Upper lobe of right lung (tissue), 1 donor: ENCODE measurements at regions not wholly inside any gene's neighbourhood (a gene's known extent, or its start where the extent isn't known, plus 50 kb on each side); places are given as distances from the start of the nearest gene placed in this dataset.

ENCODE experiments used
- ATAC-seq: fragments of 200-7000 bp; cut with Tn5 transposase; one replicate; pipeline ENCODE4 v1.9.1; 2020; ENCODE audit warnings: mild to moderate bottlenecking, moderate library complexity
- DNase-seq: peaks from one replicate; pipeline ENCODE4 v3.0.0-alpha.2; 2020
- H3K27ac ChIP-seq: fragments of 200-600 bp; one replicate; pipeline ENCODE4 v1.8.0; 2022
- H3K27me3 ChIP-seq: fragments of 200-600 bp; one replicate; pipeline ENCODE4 v1.8.0; 2022; ENCODE audit warnings: mild to moderate bottlenecking
- H3K36me3 ChIP-seq: fragments of 200-600 bp; one replicate; pipeline ENCODE4 v1.8.0; 2022
- H3K4me1 ChIP-seq: fragments of 200-600 bp; one replicate; pipeline ENCODE4 v1.8.0; 2022
- H3K4me3 ChIP-seq: fragments of 200-600 bp; one replicate; pipeline ENCODE4 v1.8.0; 2022; ENCODE audit warnings: mild to moderate bottlenecking
- H3K9me3 ChIP-seq: fragments of 200-600 bp; one replicate; pipeline ENCODE4 v1.8.0; 2022
- intact Hi-C: fragments of 100-400 bp; cut with DNase I; formaldehyde crosslinking; loops from one replicate; pipeline ENCODE4 v1.11.0; 2022
- TF ChIP-seq, protein P1 (sequence below): fragments of 200-600 bp; IDR thresholded peaks from one replicate; pipeline ENCODE4 v1.8.0; 2022; ENCODE audit warnings: antibody characterized with exemption
- donor health status: DM: no; HTN: yes; CAD: no; lungs with severe emphysema.

DNA sequence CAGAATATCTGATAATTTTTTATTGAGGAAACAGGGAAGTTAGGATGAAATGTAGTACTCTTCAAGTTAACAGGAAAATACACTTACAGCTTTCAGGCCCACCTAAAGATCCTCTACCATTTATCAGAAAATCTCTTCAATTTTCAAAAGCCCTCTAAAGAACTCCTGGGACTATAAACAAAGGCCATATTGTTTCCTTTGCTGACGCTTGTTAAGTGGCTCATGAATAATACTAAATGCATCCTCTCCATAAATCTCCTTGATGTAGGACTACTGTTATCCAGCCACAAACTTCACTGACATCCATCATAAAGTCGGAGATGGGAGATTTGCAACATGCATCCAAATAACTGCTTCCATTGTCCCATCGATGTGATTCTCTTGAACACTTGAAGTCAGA is 326.5 kb downstream of the ZIC1 start:
- H3K4me3 ChIP-seq: no peak overlapping the region
- no peaks in the 10 kb centered on the region for H3K36me3 ChIP-seq
- H3K27me3 ChIP-seq: no peaks in the 10 kb centered on the region
- intact Hi-C loops: no loop called here
- TF ChIP-seq, protein P1, sequence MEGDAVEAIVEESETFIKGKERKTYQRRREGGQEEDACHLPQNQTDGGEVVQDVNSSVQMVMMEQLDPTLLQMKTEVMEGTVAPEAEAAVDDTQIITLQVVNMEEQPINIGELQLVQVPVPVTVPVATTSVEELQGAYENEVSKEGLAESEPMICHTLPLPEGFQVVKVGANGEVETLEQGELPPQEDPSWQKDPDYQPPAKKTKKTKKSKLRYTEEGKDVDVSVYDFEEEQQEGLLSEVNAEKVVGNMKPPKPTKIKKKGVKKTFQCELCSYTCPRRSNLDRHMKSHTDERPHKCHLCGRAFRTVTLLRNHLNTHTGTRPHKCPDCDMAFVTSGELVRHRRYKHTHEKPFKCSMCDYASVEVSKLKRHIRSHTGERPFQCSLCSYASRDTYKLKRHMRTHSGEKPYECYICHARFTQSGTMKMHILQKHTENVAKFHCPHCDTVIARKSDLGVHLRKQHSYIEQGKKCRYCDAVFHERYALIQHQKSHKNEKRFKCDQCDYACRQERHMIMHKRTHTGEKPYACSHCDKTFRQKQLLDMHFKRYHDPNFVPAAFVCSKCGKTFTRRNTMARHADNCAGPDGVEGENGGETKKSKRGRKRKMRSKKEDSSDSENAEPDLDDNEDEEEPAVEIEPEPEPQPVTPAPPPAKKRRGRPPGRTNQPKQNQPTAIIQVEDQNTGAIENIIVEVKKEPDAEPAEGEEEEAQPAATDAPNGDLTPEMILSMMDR: no peak
- H3K9me3 ChIP-seq: no peaks in the 10 kb centered on the region
- H3K4me1 ChIP-seq: no peaks in the 10 kb centered on the region
- no peak overlapping the region for H3K27ac ChIP-seq
- DNase-seq (no peak), ATAC-seq (no peak)

DNA sequence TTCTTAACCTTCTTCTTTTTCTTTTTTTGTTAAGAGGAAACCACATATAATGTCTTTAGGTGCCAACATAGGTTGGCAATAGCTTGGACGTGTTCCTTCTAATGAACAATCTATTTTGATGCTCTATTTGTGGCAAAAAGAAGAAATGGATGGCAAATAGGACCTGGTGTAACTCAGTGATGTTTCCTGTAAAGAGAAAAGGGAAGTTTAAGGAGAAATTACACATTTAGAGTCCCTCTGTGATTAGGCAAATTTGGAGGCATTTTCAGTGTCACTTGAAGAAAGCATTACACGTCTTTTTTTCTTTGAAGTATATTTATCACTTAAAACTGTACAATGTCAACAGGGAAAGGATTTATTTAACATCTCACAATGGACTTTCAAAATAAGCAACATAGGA is 327.1 kb downstream of the ZIC1 start:
- intact Hi-C loops: no loop called here
- DNase-seq (no peak), ATAC-seq (no peak)
- Histone ChIP-seq H3K4me1 (no peaks in the 10 kb centered on the region), H3K36me3 (no peaks in the 10 kb centered on the region), H3K27me3 (no peaks in the 10 kb centered on the region), H3K9me3 (no peaks in the 10 kb centered on the region), H3K4me3 (no peak overlapping the region), H3K27ac (no peak overlapping the region)
- TF ChIP-seq, protein P1: no peak

DNA sequence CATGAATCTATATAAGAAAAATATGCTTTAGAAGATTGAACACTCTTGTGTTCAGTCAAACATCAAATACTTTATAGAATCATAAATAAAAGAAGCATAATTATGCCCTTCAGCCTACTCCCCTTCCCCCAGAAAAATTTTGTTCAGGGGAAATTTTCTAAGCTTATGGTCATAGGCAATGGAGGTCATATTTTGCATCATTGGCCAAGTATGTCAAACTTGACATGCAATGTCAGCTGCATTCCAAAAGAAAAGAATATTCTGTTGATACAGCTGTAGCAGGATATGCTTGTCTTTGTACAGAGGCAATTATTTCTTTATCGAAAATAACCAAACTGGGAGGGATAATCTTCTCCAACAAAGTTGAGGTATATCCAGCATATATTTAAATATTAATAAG is 328.2 kb downstream of the ZIC1 start:
- Histone ChIP-seq H3K27me3 (no peaks in the 10 kb centered on the region), H3K36me3 (no peaks in the 10 kb centered on the region), H3K27ac (no peak overlapping the region), H3K4me1 (no peaks in the 10 kb centered on the region), H3K4me3 (no peak overlapping the region), H3K9me3 (no peaks in the 10 kb centered on the region)
- TF ChIP-seq, protein P1: no peak
- ATAC-seq: no peak
- DNase-seq: no peak
- intact Hi-C loops: no loop called here

- no peaks in the 10 kb centered on the region for H3K27me3 ChIP-seq
- ATAC-seq: no peak
Measured at GRCh38 chr3:147740928-147741327, 331.8 kb downstream of the ZIC1 start.

DNA sequence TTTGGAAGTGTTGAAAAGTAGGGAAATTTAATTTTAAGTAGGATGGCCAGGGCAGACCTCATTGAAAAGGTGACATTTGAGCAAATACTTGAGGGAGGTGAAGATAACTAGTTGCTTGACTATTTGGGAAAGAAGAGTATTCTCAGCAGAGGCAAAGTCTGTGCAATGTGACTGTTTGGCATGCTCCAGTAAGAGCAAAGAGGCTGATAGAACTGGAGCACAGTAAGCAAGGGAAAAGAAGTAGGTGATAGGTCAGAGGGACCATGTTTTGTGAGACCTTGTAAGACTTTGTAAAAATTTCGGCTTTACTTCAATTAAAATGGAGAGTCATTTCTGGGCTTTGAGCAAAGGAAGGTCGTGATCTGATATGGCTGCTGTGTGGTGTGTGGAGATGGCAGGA is 335.8 kb downstream of the ZIC1 start:
- Histone ChIP-seq H3K9me3 (no peaks in the 10 kb centered on the region), H3K27me3 (no peaks in the 10 kb centered on the region), H3K4me3 (no peak overlapping the region), H3K4me1 (no peaks in the 10 kb centered on the region), H3K27ac (no peak overlapping the region), H3K36me3 (no peaks in the 10 kb centered on the region)
- no peak for DNase-seq
- intact Hi-C loops: no loop called here
- no peak for ATAC-seq
- TF ChIP-seq, protein P1: no peak

More at GRCh38 chr3:147740928-147741327, 331.8 kb downstream of the ZIC1 start:
- TF ChIP-seq, protein P1: no peak
- intact Hi-C loops: no loop called here
- DNase-seq: no peak
- Histone ChIP-seq H3K4me3 (no peak overlapping the region), H3K36me3 (no peaks in the 10 kb centered on the region), H3K27ac (no peak overlapping the region), H3K4me1 (no peaks in the 10 kb centered on the region), H3K9me3 (no peaks in the 10 kb centered on the region)

DNA sequence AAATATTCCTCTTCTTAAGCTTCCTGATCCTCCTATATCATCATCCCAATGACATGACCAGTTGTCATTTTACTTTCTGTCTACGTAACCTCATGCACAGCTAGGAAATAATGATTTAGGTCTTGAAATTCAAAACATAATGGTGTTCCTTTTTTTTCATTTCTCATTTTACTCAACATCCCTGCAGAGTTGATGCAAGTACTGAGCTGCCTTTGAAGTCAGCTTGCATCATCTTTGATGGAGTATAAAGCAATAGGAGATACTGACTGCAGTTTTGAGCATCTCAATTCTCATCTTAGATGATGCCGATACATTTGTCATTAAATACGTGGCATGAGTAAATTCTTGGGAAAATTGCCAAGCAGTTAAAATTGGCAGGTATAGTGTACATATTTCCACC is 346.1 kb downstream of the ZIC1 start:
- H3K27me3 ChIP-seq: no peaks in the 10 kb centered on the region
- intact Hi-C loops: no loop called here
- ATAC-seq: no peak
- H3K4me3 ChIP-seq: no peak overlapping the region
- H3K9me3 ChIP-seq: no peaks in the 10 kb centered on the region
- H3K36me3 ChIP-seq: no peaks in the 10 kb centered on the region
- H3K27ac ChIP-seq: no peak overlapping the region
- TF ChIP-seq, protein P1: no peak
- DNase-seq: no peak
- H3K4me1 ChIP-seq: no peaks in the 10 kb centered on the region
